Neural progenitor cell (in vitro differentiated cells): ENCODE measurements at regions not wholly inside any gene's neighbourhood (a gene's known extent, or its start where the extent isn't known, plus 50 kb on each side); places are given as distances from the start of the nearest gene placed in this dataset.

ENCODE experiments used
- DNase-seq: peaks from one replicate; pipeline ENCODE4 v3.0.0-alpha.2; 2016; ENCODE audit warnings: low spot score
- H2AFZ ChIP-seq: fragments of 200-600 bp; sonication (generic); replicated peaks from 2 replicates; pipeline ENCODE4 v1.6.1; 2016; ENCODE audit warnings: antibody characterized with exemption
- H3F3A ChIP-seq: fragments of 200-600 bp; sonication (generic); 2 replicates; pipeline ENCODE4 v1.6.1; 2016; ENCODE audit warnings: antibody characterized with exemption, low read depth
- H3K27ac ChIP-seq: fragments of 200-600 bp; sonication (generic); 2 replicates; pipeline ENCODE4 v1.5.1; 2016; ENCODE audit warnings: mild to moderate bottlenecking
- H3K27me3 ChIP-seq: fragments of 200-600 bp; sonication (generic); 2 replicates; pipeline ENCODE4 v1.6.1; 2016; ENCODE audit warnings: mild to moderate bottlenecking, moderate library complexity
- H3K36me3 ChIP-seq: fragments of 200-600 bp; sonication (generic); 2 replicates; pipeline ENCODE4 v1.5.1; 2016
- H3K4me1 ChIP-seq: fragments of 200-600 bp; sonication (generic); 2 replicates; pipeline ENCODE4 v1.6.1; 2016; ENCODE audit warnings: mixed run types
- H3K4me2 ChIP-seq: fragments of 200-600 bp; sonication (generic); 2 replicates; pipeline ENCODE4 v1.6.1; 2016
- H3K4me3 ChIP-seq: fragments of 200-600 bp; sonication (generic); 2 replicates; pipeline ENCODE4 v1.5.1; 2016
- H3K79me2 ChIP-seq: fragments of 200-600 bp; sonication (generic); 2 replicates; pipeline ENCODE4 v1.6.1; 2016; ENCODE audit warnings: low read depth
- H3K9ac ChIP-seq: fragments of 200-600 bp; sonication (generic); 2 replicates; pipeline ENCODE4 v1.6.1; 2016
- H3K9me3 ChIP-seq: fragments of 200-600 bp; sonication (generic); 2 replicates; pipeline ENCODE4 v1.5.1; 2016; ENCODE audit warnings: low read depth
- H4K20me1 ChIP-seq: fragments of 200-600 bp; sonication (generic); 2 replicates; pipeline ENCODE4 v1.6.1; 2016; ENCODE audit warnings: low read depth
- H3K27ac Mint-ChIP-seq: 3 replicates; pipeline ENCODE4 v1.8.0; 2021; ENCODE audit warnings: mixed read lengths
- H3K27me3 Mint-ChIP-seq: 2 replicates; pipeline ENCODE4 v1.8.0; 2022; ENCODE audit warnings: low read depth, mild to moderate bottlenecking, inconsistent platforms, moderate library complexity, mixed read lengths; ENCODE audit not compliant: insufficient read depth
- H3K36me3 Mint-ChIP-seq: 3 replicates; pipeline ENCODE4 v1.8.0; 2021; ENCODE audit warnings: mixed read lengths
- H3K4me1 Mint-ChIP-seq: 3 replicates; pipeline ENCODE4 v1.8.0; 2021; ENCODE audit warnings: mixed read lengths
- H3K4me3 Mint-ChIP-seq: 3 replicates; pipeline ENCODE4 v1.8.0; 2021; ENCODE audit warnings: mild to moderate bottlenecking, moderate library complexity, mixed read lengths
- H3K9me3 Mint-ChIP-seq: 3 replicates; pipeline ENCODE4 v1.8.0; 2020; ENCODE audit warnings: mixed read lengths
- EZH2 ChIP-seq: fragments of 200-600 bp; sonication (generic); IDR thresholded peaks from 2 replicates; pipeline ENCODE4 v1.6.1; 2017; ENCODE audit warnings: antibody characterized with exemption, mild to moderate bottlenecking, moderate library complexity
- EZH2phosphoT487 ChIP-seq: fragments of 200-600 bp; sonication (generic); IDR thresholded peaks from 2 replicates; pipeline ENCODE4 v1.6.1; 2017; ENCODE audit warnings: antibody characterized with exemption
- TF ChIP-seq, protein P1 (sequence below): fragments of 200-600 bp; sonication (generic); IDR thresholded peaks from 2 replicates; pipeline ENCODE4 v1.5.1; 2017; ENCODE audit warnings: antibody characterized with exemption, mild to moderate bottlenecking

DNA sequence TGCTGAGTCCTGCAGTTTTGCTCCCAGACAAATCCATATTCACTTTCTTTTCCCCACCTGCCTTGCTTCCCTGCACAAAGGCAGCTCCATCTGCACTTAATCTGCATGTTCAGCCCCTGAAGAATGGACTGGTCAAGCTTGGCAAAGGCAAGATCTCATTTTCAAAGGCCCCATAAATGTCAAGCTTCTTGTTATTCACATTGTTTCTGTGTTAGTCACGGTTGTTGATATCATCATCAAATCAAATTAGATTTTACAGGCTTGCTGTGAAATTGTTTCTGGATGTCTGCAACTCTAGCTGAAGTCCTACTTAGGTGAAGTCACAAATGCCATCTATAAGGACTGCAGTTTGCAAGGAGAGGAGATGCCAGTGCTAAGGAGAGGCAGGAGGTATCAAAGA is 91.0 kb downstream of the GPAM start:
- Histone ChIP-seq H3F3A (no peaks in the 10 kb centered on the region), H3K36me3 (no peaks in the 10 kb centered on the region), H3K27me3 (no peaks in the 10 kb centered on the region), H3K9ac (no peak overlapping the region), H3K4me2 (no peak overlapping the region), H3K4me3 (no peak overlapping the region), H3K27ac (no peak overlapping the region), H2AFZ (peak overlapping the region; percentile 45), H4K20me1 (no peaks in the 10 kb centered on the region), H3K79me2 (no peaks in the 10 kb centered on the region), H3K9me3 (no peaks in the 10 kb centered on the region), H3K4me1 (peaks cover 23% of the 10 kb centered on the region)
- H3K4me1 Mint-ChIP-seq: peaks cover 13% of the 10 kb centered on the region
- H3K36me3 Mint-ChIP-seq: no peaks in the 10 kb centered on the region
- H3K9me3 Mint-ChIP-seq: no peaks in the 10 kb centered on the region
- TF ChIP-seq EZH2 (no peak), EZH2phosphoT487 (no peak)
- TF ChIP-seq, protein P1, sequence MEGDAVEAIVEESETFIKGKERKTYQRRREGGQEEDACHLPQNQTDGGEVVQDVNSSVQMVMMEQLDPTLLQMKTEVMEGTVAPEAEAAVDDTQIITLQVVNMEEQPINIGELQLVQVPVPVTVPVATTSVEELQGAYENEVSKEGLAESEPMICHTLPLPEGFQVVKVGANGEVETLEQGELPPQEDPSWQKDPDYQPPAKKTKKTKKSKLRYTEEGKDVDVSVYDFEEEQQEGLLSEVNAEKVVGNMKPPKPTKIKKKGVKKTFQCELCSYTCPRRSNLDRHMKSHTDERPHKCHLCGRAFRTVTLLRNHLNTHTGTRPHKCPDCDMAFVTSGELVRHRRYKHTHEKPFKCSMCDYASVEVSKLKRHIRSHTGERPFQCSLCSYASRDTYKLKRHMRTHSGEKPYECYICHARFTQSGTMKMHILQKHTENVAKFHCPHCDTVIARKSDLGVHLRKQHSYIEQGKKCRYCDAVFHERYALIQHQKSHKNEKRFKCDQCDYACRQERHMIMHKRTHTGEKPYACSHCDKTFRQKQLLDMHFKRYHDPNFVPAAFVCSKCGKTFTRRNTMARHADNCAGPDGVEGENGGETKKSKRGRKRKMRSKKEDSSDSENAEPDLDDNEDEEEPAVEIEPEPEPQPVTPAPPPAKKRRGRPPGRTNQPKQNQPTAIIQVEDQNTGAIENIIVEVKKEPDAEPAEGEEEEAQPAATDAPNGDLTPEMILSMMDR: no peak
- H3K27ac Mint-ChIP-seq: no peak overlapping the region
- DNase-seq: no peak
- H3K27me3 Mint-ChIP-seq: no peaks in the 10 kb centered on the region
- H3K4me3 Mint-ChIP-seq: no peak overlapping the region

DNA sequence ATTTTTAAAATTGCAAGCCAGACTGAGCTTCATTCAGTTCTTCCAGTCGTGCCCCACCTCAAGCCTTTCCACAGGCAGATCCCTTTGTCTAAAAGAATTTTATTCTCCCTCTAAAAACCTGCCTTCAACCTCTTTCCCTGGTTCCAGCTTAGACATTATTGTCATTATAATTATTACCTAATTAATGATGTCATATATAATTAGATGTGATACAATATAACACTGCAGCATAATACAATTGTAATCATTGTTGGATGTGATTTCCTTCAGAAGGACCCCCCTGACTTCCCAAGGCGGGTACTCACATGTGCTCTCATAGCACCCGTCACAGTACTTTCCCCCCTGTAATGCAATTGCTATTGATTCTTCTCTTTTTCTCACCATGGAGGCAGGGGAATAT is 88.6 kb downstream of the GPAM start:
- Mint-ChIP-seq H3K36me3 (no peaks in the 10 kb centered on the region), H3K4me3 (no peak overlapping the region), H3K4me1 (peaks cover 13% of the 10 kb centered on the region), H3K27ac (no peak overlapping the region), H3K27me3 (no peaks in the 10 kb centered on the region), H3K9me3 (no peaks in the 10 kb centered on the region)
- no peak overlapping the region for H3K4me2 ChIP-seq
- no peak overlapping the region for H3K4me3 ChIP-seq
- H4K20me1 ChIP-seq: no peaks in the 10 kb centered on the region
- DNase-seq: no peak
- no peaks in the 10 kb centered on the region for H3F3A ChIP-seq
- no peak overlapping the region for H3K9ac ChIP-seq
- H3K9me3 ChIP-seq: no peaks in the 10 kb centered on the region
- no peak for TF ChIP-seq EZH2
- TF ChIP-seq EZH2phosphoT487: no peak
- TF ChIP-seq, protein P1: no peak
- H3K4me1 ChIP-seq: peaks cover 23% of the 10 kb centered on the region
- H3K27me3 ChIP-seq: no peaks in the 10 kb centered on the region
- H3K79me2 ChIP-seq: no peaks in the 10 kb centered on the region
- H2AFZ ChIP-seq: no peak overlapping the region
- no peak overlapping the region for H3K27ac ChIP-seq
- H3K36me3 ChIP-seq: no peaks in the 10 kb centered on the region

DNA sequence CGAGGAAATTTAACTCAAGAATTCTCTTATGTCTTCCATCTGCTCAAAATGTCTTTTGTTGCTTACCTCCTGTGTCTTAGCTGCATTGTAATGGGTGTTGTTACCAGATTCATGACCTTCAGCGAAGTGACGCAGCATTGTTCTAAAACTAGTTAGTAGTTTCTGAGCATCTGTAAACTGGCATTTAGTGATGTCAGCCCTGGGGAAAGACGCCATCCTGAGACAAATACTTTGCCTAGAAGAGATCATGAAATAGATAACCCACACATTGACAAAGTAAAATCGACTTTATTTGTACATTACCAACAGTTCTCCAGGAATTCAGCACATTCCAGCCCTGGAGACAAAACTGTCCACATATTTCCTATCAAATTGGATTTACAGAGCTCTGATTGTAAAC is 87.8 kb downstream of the GPAM start:
- Histone ChIP-seq H3F3A (no peaks in the 10 kb centered on the region), H3K9ac (no peak overlapping the region), H2AFZ (no peak overlapping the region), H3K79me2 (no peaks in the 10 kb centered on the region), H3K27ac (no peak overlapping the region), H3K4me1 (peaks cover 23% of the 10 kb centered on the region), H3K27me3 (no peaks in the 10 kb centered on the region), H3K4me2 (no peak overlapping the region), H3K9me3 (no peaks in the 10 kb centered on the region), H3K36me3 (no peaks in the 10 kb centered on the region), H4K20me1 (no peaks in the 10 kb centered on the region), H3K4me3 (no peak overlapping the region)
- no peaks in the 10 kb centered on the region for H3K36me3 Mint-ChIP-seq
- peaks cover 1% of the 10 kb centered on the region for H3K9me3 Mint-ChIP-seq
- DNase-seq: no peak
- H3K27ac Mint-ChIP-seq: no peak overlapping the region
- no peak for TF ChIP-seq EZH2
- no peak for TF ChIP-seq EZH2phosphoT487
- TF ChIP-seq, protein P1: no peak
- H3K4me1 Mint-ChIP-seq: peaks cover 13% of the 10 kb centered on the region
- no peak overlapping the region for H3K4me3 Mint-ChIP-seq
- H3K27me3 Mint-ChIP-seq: peaks cover 2% of the 10 kb centered on the region

DNA sequence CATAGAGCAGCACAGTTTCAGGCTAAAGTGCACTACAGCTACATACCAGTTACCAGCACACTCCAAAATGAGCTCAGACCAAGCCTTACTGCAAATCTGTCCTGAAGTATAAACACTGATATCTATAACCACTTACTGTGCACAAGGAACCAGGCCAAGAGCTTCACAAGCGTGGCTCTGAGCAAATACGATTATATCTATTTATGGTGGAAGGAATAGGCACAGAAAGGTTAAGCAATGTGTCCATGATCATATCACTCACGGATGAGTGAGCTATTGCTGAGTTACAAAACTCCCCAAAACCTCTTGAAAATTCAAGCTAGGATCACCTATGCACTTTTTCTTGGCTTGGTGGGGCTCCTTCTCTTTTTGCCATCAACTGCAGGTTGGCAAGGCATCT is 84.9 kb downstream of the GPAM start:
- Mint-ChIP-seq H3K4me3 (no peak overlapping the region), H3K27ac (no peak overlapping the region), H3K36me3 (no peaks in the 10 kb centered on the region), H3K4me1 (peaks cover 6% of the 10 kb centered on the region), H3K9me3 (peaks cover 6% of the 10 kb centered on the region), H3K27me3 (peaks cover 3% of the 10 kb centered on the region)
- Histone ChIP-seq H3F3A (no peaks in the 10 kb centered on the region), H3K27me3 (no peaks in the 10 kb centered on the region), H3K27ac (no peak overlapping the region), H3K79me2 (no peaks in the 10 kb centered on the region), H3K9me3 (no peaks in the 10 kb centered on the region), H3K4me3 (no peak overlapping the region), H3K36me3 (no peaks in the 10 kb centered on the region), H2AFZ (no peak overlapping the region), H3K4me2 (no peak overlapping the region), H3K9ac (no peak overlapping the region), H3K4me1 (peaks cover 17% of the 10 kb centered on the region), H4K20me1 (no peaks in the 10 kb centered on the region)
- TF ChIP-seq EZH2 (no peak), EZH2phosphoT487 (no peak)
- TF ChIP-seq, protein P1: no peak
- DNase-seq: no peak
